B cell (primary cell): ENCODE measurements at regions not wholly inside any gene's neighbourhood (a gene's known extent, or its start where the extent isn't known, plus 50 kb on each side); places are given as distances from the start of the nearest gene placed in this dataset.

Experiments used
- ATAC-seq: fragments of 200-7000 bp; cut with Tn5 transposase; one replicate; pipeline ENCODE4 v1.10.0; 2021; ENCODE audit warnings: low read depth, mild to moderate bottlenecking, moderate number of reproducible peaks, moderate library complexity
- CTCF ChIA-PET: fragments of 350-600 bp; sonication (Branson Sonifier 250); formaldehyde crosslinking; loops from one replicate; lab custom pipeline; 2021; ENCODE audit warnings: antibody characterized with exemption, inconsistent platforms; lab: Charles Lee
- POLR2A ChIA-PET: fragments of 350-600 bp; sonication (Branson Sonifier 250); formaldehyde crosslinking; loops from one replicate; lab custom pipeline; 2021; ENCODE audit warnings: antibody characterized with exemption; lab: Charles Lee
- DNase-seq: peaks from one replicate; pipeline ENCODE4 v3.0.0; 2013
- H2AFZ ChIP-seq: 2 replicates; pipeline ENCODE4 v1.6.1; 2012; ENCODE audit warnings: mild to moderate bottlenecking, low read depth, low read length; ENCODE audit not compliant: insufficient read depth, poor library complexity, severe bottlenecking
- H3K27ac ChIP-seq, 2 donors: 1 replicate in 1 of 2; 2 replicates in 1 of 2; pipeline ENCODE4 v1.5.1; 2012 to 2013; ENCODE audit warnings: low read length in 2 of 2, mild to moderate bottlenecking in 2 of 2, moderate library complexity in 1 of 2
- H3K27me3 ChIP-seq, 4 experiments: fragments of 200-600 bp in 1 of 4; sonication (generic) in 1 of 4; replicated peaks in 1 of 4; 1 replicate in 2 of 4; 2 replicates in 2 of 4; pipeline versions ENCODE4 v1.6.1 to v1.7.0; 2013 to 2016; ENCODE audit warnings: low read length in 3 of 4, mild to moderate bottlenecking in 2 of 4, mixed read lengths in 1 of 4, moderate library complexity in 1 of 4; ENCODE audit not compliant: insufficient read depth in 4 of 4, control insufficient read depth in 3 of 4; ENCODE audit errors: control extremely low read depth in 1 of 4
- H3K36me3 ChIP-seq, 2 experiments: replicated peaks in 1 of 2; 1 replicate in 1 of 2; 2 replicates in 1 of 2; pipeline versions ENCODE4 v1.6.1 to v1.7.1; 2013; ENCODE audit warnings: low read length in 1 of 2; ENCODE audit not compliant: insufficient read depth in 2 of 2, control insufficient read depth in 1 of 2; ENCODE audit errors: control extremely low read depth in 1 of 2, extremely low read depth in 1 of 2
- H3K4me1 ChIP-seq, 2 donors: fragments of 200-600 bp in 1 of 2; sonication (generic) in 1 of 2; 1 replicate in 1 of 2; 2 replicates in 1 of 2; pipeline versions ENCODE4 v1.5.1 to v1.6.1; 2013 to 2017; ENCODE audit warnings: low read length in 2 of 2; ENCODE audit not compliant: control insufficient read depth in 2 of 2, insufficient read depth in 2 of 2
- H3K4me2 ChIP-seq: replicated peaks from 2 replicates; pipeline ENCODE3; 2012; ENCODE audit warnings: mild to moderate bottlenecking, low read depth, low read length; ENCODE audit not compliant: poor library complexity, severe bottlenecking
- H3K4me3 ChIP-seq, 5 experiments: fragments of 200-600 bp in 1 of 5; sonication (generic) in 1 of 5; 1 replicate in 3 of 5; 2 replicates in 2 of 5; pipeline versions ENCODE4 v1.5.1 to v1.7.0; 2011 to 2016; ENCODE audit warnings: low read length in 4 of 5, mild to moderate bottlenecking in 4 of 5, low read depth in 2 of 5, control low read depth in 1 of 5, moderate library complexity in 1 of 5; ENCODE audit not compliant: insufficient read depth in 1 of 5; ENCODE audit errors: control extremely low read depth in 1 of 5, extremely low read depth in 1 of 5
- H3K79me2 ChIP-seq: fragments of 200-600 bp; sonication (generic); one replicate; pipeline ENCODE4 v1.6.0; 2016; ENCODE audit warnings: low read length; ENCODE audit not compliant: control insufficient read depth, insufficient read depth
- H3K9ac ChIP-seq: fragments of 200-600 bp; sonication (generic); 2 replicates; pipeline ENCODE4 v1.6.1; 2017; ENCODE audit warnings: mild to moderate bottlenecking, low read length, moderate library complexity
- H3K9me3 ChIP-seq, 3 donors: one replicate each; pipeline versions ENCODE4 v1.6.1 to v1.7.1; 2013; ENCODE audit warnings: low read length in 2 of 3; ENCODE audit not compliant: control insufficient read depth in 2 of 3, insufficient read depth in 1 of 3; ENCODE audit errors: control extremely low read depth in 1 of 3
- H4K20me1 ChIP-seq: 2 replicates; pipeline ENCODE4 v1.6.0; 2012; ENCODE audit warnings: mild to moderate bottlenecking, low read length; ENCODE audit not compliant: insufficient read depth, control insufficient read depth, poor library complexity, severe bottlenecking
- H3K27ac Mint-ChIP-seq: one replicate; pipeline ENCODE4 v1.8.0; 2021; ENCODE audit warnings: mixed read lengths
- H3K27me3 Mint-ChIP-seq: one replicate; pipeline ENCODE4 v1.8.0; 2021; ENCODE audit warnings: mixed read lengths
- H3K4me1 Mint-ChIP-seq: one replicate; pipeline ENCODE4 v1.8.0; 2021; ENCODE audit warnings: mixed read lengths
- H3K4me3 Mint-ChIP-seq: one replicate; pipeline ENCODE4 v1.8.0; 2021; ENCODE audit warnings: mixed read lengths
- H3K9me3 Mint-ChIP-seq: one replicate; pipeline ENCODE4 v1.8.0; 2022; ENCODE audit warnings: mixed read lengths; ENCODE audit not compliant: insufficient read depth
- EZH2 ChIP-seq: IDR thresholded peaks from 2 replicates; pipeline ENCODE4 v1.6.1; 2012; ENCODE audit warnings: borderline replicate concordance, low read depth, mild to moderate bottlenecking, moderate library complexity, low read length; ENCODE audit not compliant: insufficient read depth, poor library complexity, severe bottlenecking
- WGBS: methylation state at CpG from one replicate; pipeline ENCODE4 v1.1.5; 2013; ENCODE audit warnings: missing lambda C conversion rate; ENCODE audit not compliant: insufficient coverage; 5-methylcytosine and 5-hydroxymethylcytosine counted together
- intact Hi-C: fragments of 100-400 bp; cut with micrococcal nuclease; formaldehyde crosslinking; loops from one replicate; pipeline ENCODE4 v1.10.0; 2022
- TF ChIP-seq, protein P1 (sequence below): fragments of 200-600 bp; IDR thresholded peaks from one replicate; pipeline ENCODE4 v1.8.0; 2022; ENCODE audit warnings: antibody characterized with exemption, mild to moderate bottlenecking

DNA sequence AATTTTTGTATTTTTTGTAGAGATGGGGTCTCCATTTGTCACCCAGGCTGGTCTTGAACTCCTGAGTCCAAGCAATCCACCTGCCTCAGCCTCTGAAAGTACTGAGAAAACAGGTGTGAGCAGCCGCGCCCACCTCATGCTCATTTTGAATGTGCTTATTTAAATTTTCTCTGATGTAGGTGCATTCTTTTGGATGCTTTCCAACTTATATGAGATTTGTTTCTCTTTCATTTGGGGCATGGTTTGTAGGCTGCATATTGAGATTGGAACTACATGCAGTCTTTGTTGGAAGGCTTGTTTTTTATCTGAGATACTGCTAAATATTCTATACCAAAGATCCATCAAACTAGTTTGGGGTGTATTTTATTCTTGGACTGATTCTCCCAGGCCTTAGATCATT lies 81.0 kb upstream of the IVNS1ABP start:
- intact Hi-C loops, result no loop called here
- no peaks in the 10 kb centered on the region for H3K27me3 ChIP-seq
- Mint-ChIP-seq H3K27me3 (no peaks in the 10 kb centered on the region), H3K4me1 (no peaks in the 10 kb centered on the region), H3K9me3 (no peaks in the 10 kb centered on the region), H3K4me3 (no peak overlapping the region), H3K27ac (no peak overlapping the region)
- TF ChIP-seq, protein P1, sequence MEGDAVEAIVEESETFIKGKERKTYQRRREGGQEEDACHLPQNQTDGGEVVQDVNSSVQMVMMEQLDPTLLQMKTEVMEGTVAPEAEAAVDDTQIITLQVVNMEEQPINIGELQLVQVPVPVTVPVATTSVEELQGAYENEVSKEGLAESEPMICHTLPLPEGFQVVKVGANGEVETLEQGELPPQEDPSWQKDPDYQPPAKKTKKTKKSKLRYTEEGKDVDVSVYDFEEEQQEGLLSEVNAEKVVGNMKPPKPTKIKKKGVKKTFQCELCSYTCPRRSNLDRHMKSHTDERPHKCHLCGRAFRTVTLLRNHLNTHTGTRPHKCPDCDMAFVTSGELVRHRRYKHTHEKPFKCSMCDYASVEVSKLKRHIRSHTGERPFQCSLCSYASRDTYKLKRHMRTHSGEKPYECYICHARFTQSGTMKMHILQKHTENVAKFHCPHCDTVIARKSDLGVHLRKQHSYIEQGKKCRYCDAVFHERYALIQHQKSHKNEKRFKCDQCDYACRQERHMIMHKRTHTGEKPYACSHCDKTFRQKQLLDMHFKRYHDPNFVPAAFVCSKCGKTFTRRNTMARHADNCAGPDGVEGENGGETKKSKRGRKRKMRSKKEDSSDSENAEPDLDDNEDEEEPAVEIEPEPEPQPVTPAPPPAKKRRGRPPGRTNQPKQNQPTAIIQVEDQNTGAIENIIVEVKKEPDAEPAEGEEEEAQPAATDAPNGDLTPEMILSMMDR, result no peak
- no peak for TF ChIP-seq EZH2
- no peaks in the 10 kb centered on the region for H3K36me3 ChIP-seq
- no peak overlapping the region for H3K27ac ChIP-seq
- no peaks in the 10 kb centered on the region for H3K9me3 ChIP-seq
- no peak overlapping the region for H2AFZ ChIP-seq
- H3K9ac ChIP-seq, result no peak overlapping the region
- H4K20me1 ChIP-seq, result no peaks in the 10 kb centered on the region
- H3K4me2 ChIP-seq, result no peak overlapping the region
- H3K4me3 ChIP-seq, result no peak overlapping the region
- no CpG with 5 or more reads among the region's 2 CpGs for WGBS
- ATAC-seq (no peak), DNase-seq (no peak)
- H3K79me2 ChIP-seq, result no peaks in the 10 kb centered on the region
- no peaks in the 10 kb centered on the region for H3K4me1 ChIP-seq
- CTCF ChIA-PET, result interaction anchor here (0.5 kb wide), 1 partner anchor 13 kb away, joined by 3 read pairs; no protein-coding TSS in a partner anchor
- POLR2A ChIA-PET, result no interaction called here

- Mint-ChIP-seq H3K9me3 (no peaks in the 10 kb centered on the region), H3K27ac (no peak overlapping the region), H3K4me1 (no peaks in the 10 kb centered on the region), H3K27me3 (no peaks in the 10 kb centered on the region), H3K4me3 (no peak overlapping the region)
- ChIA-PET CTCF (interaction anchor here (1.1 kb wide), 1 partner anchor 136 kb away, joined by 3 read pairs; no protein-coding TSS in a partner anchor), POLR2A (no interaction called here)
- Histone ChIP-seq H2AFZ (no peak overlapping the region), H4K20me1 (no peaks in the 10 kb centered on the region), H3K36me3 (no peaks in the 10 kb centered on the region), H3K9ac (no peak overlapping the region), H3K79me2 (no peaks in the 10 kb centered on the region), H3K27ac (no peak overlapping the region), H3K27me3 (no peaks in the 10 kb centered on the region), H3K9me3 (no peaks in the 10 kb centered on the region), H3K4me2 (no peak overlapping the region), H3K4me3 (no peak overlapping the region), H3K4me1 (no peaks in the 10 kb centered on the region)
- TF ChIP-seq, protein P1, result no peak
- TF ChIP-seq EZH2, result no peak
- ATAC-seq (no peak), DNase-seq (no peak)
- WGBS, result 100% methylated on average over 1 of the region's 4 CpGs
- intact Hi-C loops, result no loop called here
These were observed 80.1 kb upstream of the IVNS1ABP start for GRCh38 chr1:185397183-185397582.
